GM06990 (cell line): ENCODE measurements at regions not wholly inside any gene's neighbourhood (a gene's known extent, or its start where the extent isn't known, plus 50 kb on each side); places are given as distances from the start of the nearest gene placed in this dataset.
"Not testable (repeated sequence)": the region's sequence is repeated elsewhere in the genome, so short reads cannot be mapped to it uniquely, and the experiment has no call there.

ENCODE experiments used
- DNase-seq: peaks from one replicate; pipeline ENCODE4 v3.0.0-alpha.2; 2011; ENCODE audit not compliant: insufficient read length; ENCODE audit errors: extremely low read depth
- H3K27me3 ChIP-seq: replicated peaks from 2 replicates; pipeline ENCODE4 v1.6.0; 2011; ENCODE audit warnings: low read length; ENCODE audit not compliant: control insufficient read depth, insufficient read depth
- H3K36me3 ChIP-seq: 2 replicates; pipeline ENCODE4 v1.5.1; 2011; ENCODE audit warnings: low read length; ENCODE audit not compliant: control insufficient read depth, insufficient read depth
- H3K4me3 ChIP-seq: replicated peaks from 2 replicates; pipeline ENCODE4 v1.5.1; 2011; ENCODE audit warnings: low read depth, mild to moderate bottlenecking, control low read depth, low read length
- CTCF ChIP-seq: IDR thresholded peaks from 2 replicates; pipeline ENCODE4 v1.5.1; 2011; ENCODE audit warnings: low read length, control low read depth, mild to moderate bottlenecking, inconsistent platforms; ENCODE audit not compliant: insufficient read depth, poor library complexity, severe bottlenecking

GRCh38 chr4:189874591-189874990, 66.1 kb upstream of the FRG1 start:
- TF ChIP-seq CTCF, result no peak
- Histone ChIP-seq H3K36me3 (no peaks in the 10 kb centered on the region), H3K4me3 (no peak overlapping the region), H3K27me3 (no peaks in the 10 kb centered on the region)
- DNase-seq, result no peak

- not testable (repeated sequence) for DNase-seq, H3K4me3 ChIP-seq, H3K27me3 ChIP-seq, H3K36me3 ChIP-seq
These were observed 59.5 kb upstream of the FRG1 start for GRCh38 chr4:189881190-189881589.

GRCh38 chr4:189888407-189888806, 52.3 kb upstream of the FRG1 start:
- H3K36me3 ChIP-seq, H3K4me3 ChIP-seq, DNase-seq, H3K27me3 ChIP-seq: not testable (repeated sequence)
